GM10266 (cell line): ENCODE measurements at regions not wholly inside any gene's neighbourhood (a gene's known extent, or its start where the extent isn't known, plus 50 kb on each side); places are given as distances from the start of the nearest gene placed in this dataset.
A peak's percentile ranks its signal among the peaks of the same experiment; 100 is the strongest.

ENCODE experiments used
- DNase-seq: peaks from one replicate; pipeline ENCODE4 v3.0.0; 2012; ENCODE audit errors: extremely low spot score
- TF ChIP-seq, protein P1 (sequence below): IDR thresholded peaks from 2 replicates; pipeline ENCODE4 v1.5.1; 2012; ENCODE audit warnings: mild to moderate bottlenecking, low read depth; ENCODE audit not compliant: control insufficient read depth, insufficient read depth; ENCODE audit errors: missing control alignments

DNA sequence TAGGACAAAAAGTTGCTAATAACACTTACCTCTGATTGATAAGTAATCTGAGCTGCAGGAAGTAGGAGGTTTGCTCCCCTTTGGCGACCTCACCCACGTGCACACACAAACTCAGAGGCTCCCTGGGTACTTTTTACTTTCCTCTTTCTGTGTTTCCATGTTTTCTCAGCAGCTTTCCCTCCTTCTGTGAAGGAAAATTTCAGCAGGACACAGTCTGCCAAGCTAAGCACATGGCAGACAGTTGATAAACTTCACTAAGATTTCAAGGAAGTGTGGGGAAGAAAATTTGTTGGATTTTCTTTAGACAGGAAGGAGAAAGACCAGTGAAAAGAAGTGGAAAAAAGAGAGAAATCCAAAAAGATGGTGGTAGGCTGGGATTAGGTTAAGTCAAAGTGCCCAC is 215.5 kb upstream of the ARG1 start:
- no peak for DNase-seq
- TF ChIP-seq, protein P1, sequence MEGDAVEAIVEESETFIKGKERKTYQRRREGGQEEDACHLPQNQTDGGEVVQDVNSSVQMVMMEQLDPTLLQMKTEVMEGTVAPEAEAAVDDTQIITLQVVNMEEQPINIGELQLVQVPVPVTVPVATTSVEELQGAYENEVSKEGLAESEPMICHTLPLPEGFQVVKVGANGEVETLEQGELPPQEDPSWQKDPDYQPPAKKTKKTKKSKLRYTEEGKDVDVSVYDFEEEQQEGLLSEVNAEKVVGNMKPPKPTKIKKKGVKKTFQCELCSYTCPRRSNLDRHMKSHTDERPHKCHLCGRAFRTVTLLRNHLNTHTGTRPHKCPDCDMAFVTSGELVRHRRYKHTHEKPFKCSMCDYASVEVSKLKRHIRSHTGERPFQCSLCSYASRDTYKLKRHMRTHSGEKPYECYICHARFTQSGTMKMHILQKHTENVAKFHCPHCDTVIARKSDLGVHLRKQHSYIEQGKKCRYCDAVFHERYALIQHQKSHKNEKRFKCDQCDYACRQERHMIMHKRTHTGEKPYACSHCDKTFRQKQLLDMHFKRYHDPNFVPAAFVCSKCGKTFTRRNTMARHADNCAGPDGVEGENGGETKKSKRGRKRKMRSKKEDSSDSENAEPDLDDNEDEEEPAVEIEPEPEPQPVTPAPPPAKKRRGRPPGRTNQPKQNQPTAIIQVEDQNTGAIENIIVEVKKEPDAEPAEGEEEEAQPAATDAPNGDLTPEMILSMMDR, result no peak

DNA sequence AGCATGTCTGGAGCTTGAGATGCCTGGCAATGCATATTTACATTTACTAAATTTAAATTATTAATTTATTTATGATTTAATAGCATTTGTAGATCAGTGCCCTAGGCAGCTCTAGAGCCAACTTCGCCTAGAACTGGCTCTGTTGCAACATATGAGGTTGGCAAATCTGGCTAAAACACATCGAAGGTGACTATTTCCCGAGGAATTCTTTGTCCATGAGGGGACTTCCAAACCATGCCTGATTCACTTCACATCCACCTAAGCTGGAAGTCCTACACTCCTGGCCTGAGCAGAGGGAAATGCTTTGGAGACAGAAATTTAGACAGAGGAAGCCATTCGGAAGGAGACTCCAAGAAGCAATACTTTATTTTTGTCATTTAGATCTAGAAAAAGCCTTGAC is 211.0 kb upstream of the ARG1 start:
- TF ChIP-seq, protein P1, result no peak
- DNase-seq, result no peak

DNA sequence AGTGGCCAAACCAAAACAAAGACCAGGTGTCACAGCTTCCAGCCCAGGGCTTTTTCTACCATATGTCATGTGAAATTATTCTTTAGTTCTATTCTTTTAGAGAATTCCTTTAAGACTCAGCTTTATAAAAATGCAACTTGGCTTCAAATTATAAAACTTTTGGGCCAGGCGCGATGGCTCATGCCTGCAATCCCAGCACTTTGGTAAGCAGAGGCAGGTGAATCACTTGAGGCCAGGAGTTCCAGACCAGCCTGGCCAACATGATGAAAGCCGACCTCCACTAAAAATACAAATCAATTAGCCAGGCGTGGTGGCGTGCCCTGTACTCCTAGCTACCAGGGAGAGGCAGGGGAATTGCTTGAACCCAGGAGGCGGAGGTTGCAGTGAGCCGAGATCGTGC is 210.3 kb upstream of the ARG1 start:
- no peak for DNase-seq
- TF ChIP-seq, protein P1, result no peak

DNA sequence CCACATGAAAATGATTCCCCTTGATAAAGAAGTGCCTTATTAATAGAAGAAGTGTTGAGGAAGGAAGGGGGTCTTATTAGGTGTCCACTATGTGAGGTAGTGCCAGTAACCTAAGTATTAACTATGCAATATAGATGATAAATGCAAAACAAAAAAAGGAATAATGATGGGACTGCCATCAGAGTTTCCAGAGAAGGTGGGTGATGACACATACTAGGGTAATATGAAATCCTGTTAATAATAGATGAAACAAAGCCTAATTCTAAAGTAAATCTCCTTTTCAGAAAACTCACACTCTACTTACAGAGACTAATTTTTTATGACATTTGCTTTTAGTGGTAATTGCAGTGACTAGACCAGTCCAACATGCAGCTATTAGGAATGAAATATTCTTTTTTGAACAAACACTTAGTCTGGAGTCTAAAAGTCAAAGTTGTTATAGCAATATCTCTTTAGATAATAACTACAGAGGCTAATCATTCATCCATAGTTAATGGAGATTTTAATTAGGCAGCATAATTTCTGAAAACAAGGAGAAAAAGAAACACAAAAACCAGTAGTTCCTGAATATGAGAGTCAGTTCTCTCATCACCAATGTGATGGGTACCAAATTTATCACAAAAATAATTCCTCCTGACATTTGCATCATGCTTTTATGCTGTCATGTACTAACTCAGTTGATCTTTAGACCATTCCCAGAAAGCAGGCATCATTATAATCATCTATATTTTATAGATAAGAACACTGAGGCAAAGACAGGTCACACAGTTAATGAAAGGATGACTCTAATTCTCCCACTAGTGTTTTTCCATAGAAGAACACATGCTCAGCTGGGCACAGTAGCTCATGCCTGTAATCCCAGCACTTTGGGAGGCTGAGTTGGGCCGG is 208.8 kb upstream of the ARG1 start:
- TF ChIP-seq, protein P1, result no peak

DNA sequence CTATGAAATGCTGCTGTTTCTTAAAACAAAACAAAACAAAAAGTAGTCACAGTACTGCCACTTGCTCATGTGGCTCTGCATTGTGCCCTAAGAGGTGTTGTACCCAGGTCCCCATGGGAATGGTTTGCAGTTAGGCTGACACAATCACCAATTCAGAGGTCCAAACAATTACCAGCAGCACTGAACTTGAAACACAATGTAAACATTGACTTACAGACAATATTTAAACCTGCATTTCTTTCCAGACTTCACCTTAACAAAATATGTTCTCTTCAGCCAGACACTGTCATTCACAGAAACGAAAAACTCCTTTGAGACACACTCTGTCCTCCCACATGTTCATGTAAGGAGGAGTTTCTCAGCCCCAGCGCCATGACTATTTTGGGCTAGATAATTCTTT is 206.8 kb upstream of the ARG1 start:
- TF ChIP-seq, protein P1, result no peak
- DNase-seq, result no peak

More for the DNA sequence above, 208.8 kb upstream of the ARG1 start:
- DNase-seq, result no peak

DNA sequence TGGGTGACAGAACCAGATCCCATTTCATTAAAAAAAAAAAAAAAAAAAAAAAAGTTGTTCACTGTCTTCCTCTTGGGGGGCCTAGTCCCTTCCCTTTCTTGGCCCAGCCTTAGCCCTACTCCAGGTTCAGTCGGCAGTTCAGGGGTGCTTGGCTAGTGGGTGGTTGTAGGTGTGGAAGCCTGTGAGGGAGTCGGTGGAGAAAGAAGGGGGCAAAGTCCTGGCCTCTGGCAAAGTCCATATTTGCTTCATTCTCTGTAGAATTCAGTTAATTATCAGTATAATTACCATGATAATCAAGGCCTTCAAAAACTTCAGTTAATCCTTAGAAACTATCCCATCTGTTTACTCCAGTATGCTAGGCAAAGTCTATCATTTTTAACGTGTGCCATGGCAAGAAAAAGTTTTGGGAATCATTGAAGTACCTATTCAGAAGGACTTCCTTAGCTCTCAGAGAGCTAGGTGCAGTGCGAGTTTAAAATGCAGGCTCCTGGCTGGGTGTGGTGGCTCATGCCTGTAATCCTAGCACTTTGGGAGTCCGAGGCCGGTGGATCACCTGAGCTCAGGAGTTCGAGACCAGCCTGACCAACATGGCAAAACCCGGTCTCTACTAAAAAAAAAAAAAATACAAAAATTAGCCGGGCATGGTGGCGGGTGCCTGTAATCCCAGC is 205.7 kb upstream of the ARG1 start:
- DNase-seq, result no peak
- TF ChIP-seq, protein P1, result no peak

DNA sequence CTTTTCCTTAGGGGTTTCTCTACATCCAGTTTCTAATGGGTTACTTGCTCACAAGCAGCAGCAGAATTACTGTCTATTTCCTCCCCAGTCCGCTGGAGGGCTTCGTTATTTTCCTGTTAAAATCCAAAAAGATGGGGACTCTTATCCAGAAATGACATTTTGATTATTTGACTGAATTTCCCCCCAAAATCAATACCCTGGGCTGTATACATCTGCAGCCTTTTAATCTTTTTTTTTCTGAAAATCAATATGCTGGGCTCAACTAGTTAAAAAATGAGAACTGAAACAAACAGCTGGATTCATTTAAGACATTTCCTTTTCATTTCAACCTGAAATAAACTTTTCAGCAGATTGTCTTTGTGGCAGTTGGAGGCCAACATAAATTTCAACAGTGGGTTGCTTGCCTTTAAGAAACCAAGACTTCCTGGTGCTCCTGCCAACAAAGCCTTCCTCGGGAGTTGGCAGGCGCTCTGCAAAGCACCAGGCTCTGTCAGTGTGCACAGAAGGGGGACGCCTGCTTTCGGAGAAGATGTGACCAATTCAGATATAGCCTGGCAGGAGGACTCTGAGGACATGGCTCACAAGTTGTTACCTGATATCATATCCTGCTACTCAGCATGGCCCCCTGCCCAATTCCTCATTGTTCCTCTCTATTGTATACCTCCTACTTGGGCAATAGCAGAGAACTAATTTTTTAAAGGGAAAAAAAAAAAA is 204.7 kb upstream of the ARG1 start:
- TF ChIP-seq, protein P1, result no peak
- peak; percentile 19 for DNase-seq
